H9 (cell line): ENCODE measurements at regions not wholly inside any gene's neighbourhood (a gene's known extent, or its start where the extent isn't known, plus 50 kb on each side); places are given as distances from the start of the nearest gene placed in this dataset.

ENCODE experiments used
- DNase-seq: peaks from one replicate; pipeline ENCODE4 v3.0.0-alpha.2; 2017
- H2AFZ ChIP-seq: one replicate; pipeline ENCODE4 v1.6.1; 2013; ENCODE audit warnings: mild to moderate bottlenecking, low read length, control low read depth, moderate library complexity
- H2AK5ac ChIP-seq: 2 replicates; pipeline ENCODE4 v1.6.1; 2013; ENCODE audit warnings: low read length, control low read depth, mixed read lengths; ENCODE audit not compliant: insufficient read length
- H2BK120ac ChIP-seq: one replicate; pipeline ENCODE4 v1.6.1; 2013; ENCODE audit warnings: low read depth, mild to moderate bottlenecking, low read length, control low read depth, inconsistent platforms; ENCODE audit not compliant: poor library complexity, severe bottlenecking
- H2BK12ac ChIP-seq: 2 replicates; pipeline ENCODE4 v1.6.1; 2013; ENCODE audit warnings: low read length, control low read depth, mixed read lengths, low read depth; ENCODE audit not compliant: insufficient read length
- H2BK15ac ChIP-seq: 2 replicates; pipeline ENCODE4 v1.6.1; 2013; ENCODE audit warnings: low read depth, low read length, control low read depth
- H2BK20ac ChIP-seq: one replicate; pipeline ENCODE4 v1.6.1; 2013; ENCODE audit warnings: low read depth, mild to moderate bottlenecking, low read length, control low read depth, inconsistent platforms; ENCODE audit not compliant: poor library complexity, severe bottlenecking
- H2BK5ac ChIP-seq: 2 replicates; pipeline ENCODE4 v1.6.1; 2013; ENCODE audit warnings: low read length, control low read depth, mixed read lengths; ENCODE audit not compliant: insufficient read length
- H3K14ac ChIP-seq: 2 replicates; pipeline ENCODE4 v1.6.1; 2013; ENCODE audit warnings: low read length, control low read depth; ENCODE audit not compliant: insufficient read depth
- H3K18ac ChIP-seq: 2 replicates; pipeline ENCODE4 v1.6.1; 2013; ENCODE audit warnings: low read depth, mild to moderate bottlenecking, mixed read lengths, low read length, control low read depth; ENCODE audit not compliant: insufficient read length
- H3K23ac ChIP-seq: 2 replicates; pipeline ENCODE4 v1.6.1; 2013; ENCODE audit warnings: low read length, control low read depth, mixed read lengths, low read depth; ENCODE audit not compliant: insufficient read length
- H3K23me2 ChIP-seq: 2 replicates; pipeline ENCODE4 v1.6.1; 2013; ENCODE audit warnings: low read depth, mild to moderate bottlenecking, mixed read lengths, low read length, control low read depth; ENCODE audit not compliant: insufficient read length, poor library complexity, severe bottlenecking
- H3K27ac ChIP-seq: 2 replicates; pipeline ENCODE4 v1.5.1; 2013; ENCODE audit warnings: low read length, control low read depth, mixed read lengths, low read depth; ENCODE audit not compliant: insufficient read length
- H3K27me3 ChIP-seq: 2 replicates; pipeline ENCODE4 v1.6.1; 2013; ENCODE audit warnings: low read length, control low read depth, inconsistent platforms; ENCODE audit not compliant: insufficient read depth
- H3K4ac ChIP-seq: 2 replicates; pipeline ENCODE4 v1.6.1; 2013; ENCODE audit warnings: low read depth, mild to moderate bottlenecking, control low read depth, inconsistent platforms, low read length, moderate library complexity
- H3K4me1 ChIP-seq: 2 replicates; pipeline ENCODE4 v1.6.1; 2013; ENCODE audit warnings: low read length, control low read depth, inconsistent platforms; ENCODE audit not compliant: insufficient read depth
- H3K4me2 ChIP-seq: 2 replicates; pipeline ENCODE4 v1.6.1; 2013; ENCODE audit warnings: low read length, control low read depth, mixed read lengths; ENCODE audit not compliant: insufficient read length, insufficient read depth
- H3K56ac ChIP-seq: 2 replicates; pipeline ENCODE4 v1.6.1; 2013; ENCODE audit warnings: low read depth, mild to moderate bottlenecking, mixed read lengths, low read length, control low read depth; ENCODE audit not compliant: insufficient read length
- H3K79me1 ChIP-seq: 2 replicates; pipeline ENCODE4 v1.6.1; 2013; ENCODE audit warnings: low read depth, mild to moderate bottlenecking, moderate library complexity, low read length, control low read depth, inconsistent platforms; ENCODE audit not compliant: insufficient read depth, poor library complexity, severe bottlenecking
- H3K79me2 ChIP-seq: 2 replicates; pipeline ENCODE4 v1.6.1; 2013; ENCODE audit warnings: low read length, control low read depth, inconsistent platforms; ENCODE audit not compliant: insufficient read depth
- H3K9ac ChIP-seq: 2 replicates; pipeline ENCODE4 v1.6.1; 2013; ENCODE audit warnings: low read length, control low read depth, mixed read lengths; ENCODE audit not compliant: insufficient read length; ENCODE audit errors: extremely low read depth
- H3K9me3 ChIP-seq: one replicate; pipeline ENCODE4 v1.6.1; 2013; ENCODE audit warnings: low read depth, low read length, inconsistent platforms; ENCODE audit not compliant: control insufficient read depth
- H3T11ph ChIP-seq: one replicate; pipeline ENCODE4 v1.6.1; 2013; ENCODE audit warnings: mild to moderate bottlenecking, low read length, control low read depth, inconsistent platforms
- H4K20me1 ChIP-seq: one replicate; pipeline ENCODE4 v1.6.1; 2013; ENCODE audit not compliant: control insufficient read depth, insufficient read length, insufficient read depth
- H4K5ac ChIP-seq: 2 replicates; pipeline ENCODE4 v1.6.1; 2013; ENCODE audit warnings: low read depth, mild to moderate bottlenecking, mixed read lengths, low read length, control low read depth; ENCODE audit not compliant: insufficient read length
- H4K8ac ChIP-seq: replicated peaks from 2 replicates; pipeline ENCODE4 v1.6.1; 2013; ENCODE audit warnings: low read length, control low read depth, mixed read lengths, low read depth; ENCODE audit not compliant: insufficient read length
- H4K91ac ChIP-seq: 2 replicates; pipeline ENCODE4 v1.6.1; 2013; ENCODE audit warnings: low read depth, mild to moderate bottlenecking, moderate library complexity, mixed read lengths, low read length, control low read depth; ENCODE audit not compliant: insufficient read length
- H3K27ac Mint-ChIP-seq, 3 experiments: 2 replicates in 2 of 3; 3 replicates in 1 of 3; pipeline ENCODE4 v1.8.0; 2020 to 2021; ENCODE audit warnings: mixed read lengths in 3 of 3, mild to moderate bottlenecking in 1 of 3, moderate library complexity in 1 of 3
- H3K27me3 Mint-ChIP-seq: 2 replicates; pipeline ENCODE4 v1.8.0; 2021; ENCODE audit warnings: low read depth, mild to moderate bottlenecking, moderate library complexity, mixed read lengths
- H3K36me3 Mint-ChIP-seq, 3 experiments: 2 replicates in 2 of 3; 3 replicates in 1 of 3; pipeline ENCODE4 v1.8.0; 2020 to 2021; ENCODE audit warnings: low read depth in 3 of 3, mixed read lengths in 3 of 3; ENCODE audit not compliant: insufficient read depth in 1 of 3
- H3K4me1 Mint-ChIP-seq, 2 experiments: 2 replicates each; pipeline ENCODE4 v1.8.0; 2020; ENCODE audit warnings: mixed read lengths in 2 of 2
- H3K4me3 Mint-ChIP-seq, 2 experiments: 2 replicates in 1 of 2; 3 replicates in 1 of 2; pipeline ENCODE4 v1.8.0; 2020 to 2021; ENCODE audit warnings: mild to moderate bottlenecking in 2 of 2, mixed read lengths in 2 of 2, moderate library complexity in 1 of 2
- H3K9me3 Mint-ChIP-seq, 2 experiments: 2 replicates in 1 of 2; 3 replicates in 1 of 2; pipeline ENCODE4 v1.8.0; 2020; ENCODE audit warnings: mild to moderate bottlenecking in 2 of 2, mixed read lengths in 2 of 2, moderate library complexity in 1 of 2
- CTCF ChIP-seq: fragments of 200-600 bp; sonication (generic); conservative IDR thresholded peaks from 3 replicates; pipeline ENCODE4 v1.8.0; 2021; ENCODE audit warnings: antibody characterized with exemption, mild to moderate bottlenecking
- WGBS: extraction: QIAGEN DNeasy Blood & Tissue Kit; methylation state at CpG from one replicate; pipeline ENCODE4 v1.1.7; 2013; ENCODE audit warnings: missing lambda C conversion rate, low lambda C conversion rate, mixed read lengths; ENCODE audit not compliant: insufficient read length; ENCODE audit errors: extremely low coverage; 5-methylcytosine and 5-hydroxymethylcytosine counted together

- Histone ChIP-seq H2BK5ac (no peak overlapping the region), H3K27ac (no peak overlapping the region), H4K20me1 (no peaks in the 10 kb centered on the region), H2BK15ac (no peak overlapping the region), H3K9me3 (no peaks in the 10 kb centered on the region), H3K23me2 (no peaks in the 10 kb centered on the region), H4K91ac (no peak overlapping the region), H3K23ac (no peak overlapping the region), H3K18ac (no peak overlapping the region), H3K4me2 (no peak overlapping the region), H3K27me3 (no peaks in the 10 kb centered on the region), H2AK5ac (no peak overlapping the region), H2BK120ac (no peak overlapping the region), H3K4ac (no peak overlapping the region), H3T11ph (no peak overlapping the region), H3K79me2 (no peaks in the 10 kb centered on the region), H2AFZ (no peak overlapping the region), H2BK20ac (no peak overlapping the region), H3K79me1 (no peaks in the 10 kb centered on the region), H4K8ac (no peak overlapping the region), H3K4me1 (no peaks in the 10 kb centered on the region; the same call in 1 of the 2 replicates), H4K5ac (no peak overlapping the region), H2BK12ac (no peak overlapping the region), H3K56ac (no peak overlapping the region), H3K9ac (no peak overlapping the region), H3K14ac (no peak overlapping the region)
- H3K4me1 Mint-ChIP-seq, result peaks cover 13 to 23% of the 10 kb centered on the region in 2 experiments
- no CpG with 5 or more reads among the region's 2 CpGs for WGBS
- no peak overlapping the region for H3K27ac Mint-ChIP-seq
- no peak for TF ChIP-seq CTCF
- no peak overlapping the region for H3K4me3 Mint-ChIP-seq
- H3K9me3 Mint-ChIP-seq, result peaks cover 2 to 3% of the 10 kb centered on the region in 2 experiments; a peak in 3 of 5 replicates
- peaks cover 0 to 1% (median 0%) of the 10 kb centered on the region in 3 experiments; a peak in 1 of 7 replicates for H3K36me3 Mint-ChIP-seq
- H3K27me3 Mint-ChIP-seq, result peaks cover 2% of the 10 kb centered on the region; the same call in 1 of the 2 replicates
- DNase-seq, result no peak
Measured at GRCh38 chr2:12549641-12550040, 167.1 kb upstream of the TRIB2 start.
